DND-41 (cell line): ENCODE measurements at regions not wholly inside any gene's neighbourhood (a gene's known extent, or its start where the extent isn't known, plus 50 kb on each side); places are given as distances from the start of the nearest gene placed in this dataset.

ENCODE experiments used
- CTCF ChIP-seq: IDR thresholded peaks from 2 replicates; pipeline ENCODE4 v1.5.1; 2012; ENCODE audit warnings: borderline replicate concordance, low read length, moderate library complexity, mild to moderate bottlenecking; ENCODE audit not compliant: poor library complexity, severe bottlenecking; ENCODE audit errors: extremely low read depth
- EZH2 ChIP-seq: IDR thresholded peaks from 3 replicates; pipeline ENCODE4 v1.6.1; 2012; ENCODE audit warnings: borderline replicate concordance, low read depth, mild to moderate bottlenecking, moderate library complexity, low read length, inconsistent platforms; ENCODE audit not compliant: severe bottlenecking

GRCh38 chr2:16404146-16404545 lies 261.5 kb downstream of the CYRIA start:
- TF ChIP-seq CTCF (no peak), EZH2 (no peak)
